ENCODE measurements at regions not wholly inside any gene's neighbourhood (a gene's known extent, or its start where the extent isn't known, plus 50 kb on each side); places are given as distances from the start of the nearest gene placed in this dataset.

GRCh38 chr15:88403351-88403791 lies 63.8 kb downstream of the MRPL46 start:
- DNase-seq (ENCODE audit: low read depth): no peak

GRCh38 chr15:88401996-88402656 lies 65.1 kb downstream of the MRPL46 start:
- no peak for DNase-seq (ENCODE audit: low read depth)

DNA sequence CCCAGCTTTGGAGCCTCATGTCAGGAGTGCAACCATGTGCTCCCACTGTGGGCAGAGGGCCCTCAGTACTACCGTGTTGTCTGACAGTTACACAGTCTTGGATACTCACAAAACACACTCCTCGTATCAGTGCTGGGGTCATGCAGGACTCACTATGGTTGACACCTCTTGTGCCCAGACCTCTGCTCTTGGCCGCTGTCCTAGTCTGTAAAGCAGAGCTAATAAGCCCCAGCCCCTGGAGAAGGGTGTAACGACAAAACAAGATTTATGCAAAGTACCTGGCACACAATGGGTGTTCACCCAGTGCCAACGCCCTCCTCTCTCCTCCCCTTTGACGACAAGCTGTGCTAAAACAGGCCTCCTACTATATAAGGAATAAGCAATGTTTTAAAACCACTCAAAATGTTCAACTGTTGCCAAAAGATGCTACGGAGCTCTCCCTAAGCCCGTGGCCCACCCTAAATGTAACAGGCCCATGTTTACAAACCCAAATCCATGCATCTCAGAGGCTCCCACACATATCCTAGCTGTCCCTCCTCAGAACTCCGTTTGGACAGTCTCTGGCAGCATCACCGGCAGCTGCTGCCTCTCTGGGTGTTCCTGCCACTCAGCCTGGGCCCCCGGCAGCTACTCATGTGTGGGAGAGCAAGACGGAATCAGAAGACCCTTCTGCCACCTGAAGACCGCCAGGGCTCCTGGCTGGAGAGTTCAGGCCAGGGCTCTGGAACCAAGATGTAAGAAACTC lies 65.8 kb downstream of the MRPL46 start:
- no peak for DNase-seq (ENCODE audit: low read depth)

DNA sequence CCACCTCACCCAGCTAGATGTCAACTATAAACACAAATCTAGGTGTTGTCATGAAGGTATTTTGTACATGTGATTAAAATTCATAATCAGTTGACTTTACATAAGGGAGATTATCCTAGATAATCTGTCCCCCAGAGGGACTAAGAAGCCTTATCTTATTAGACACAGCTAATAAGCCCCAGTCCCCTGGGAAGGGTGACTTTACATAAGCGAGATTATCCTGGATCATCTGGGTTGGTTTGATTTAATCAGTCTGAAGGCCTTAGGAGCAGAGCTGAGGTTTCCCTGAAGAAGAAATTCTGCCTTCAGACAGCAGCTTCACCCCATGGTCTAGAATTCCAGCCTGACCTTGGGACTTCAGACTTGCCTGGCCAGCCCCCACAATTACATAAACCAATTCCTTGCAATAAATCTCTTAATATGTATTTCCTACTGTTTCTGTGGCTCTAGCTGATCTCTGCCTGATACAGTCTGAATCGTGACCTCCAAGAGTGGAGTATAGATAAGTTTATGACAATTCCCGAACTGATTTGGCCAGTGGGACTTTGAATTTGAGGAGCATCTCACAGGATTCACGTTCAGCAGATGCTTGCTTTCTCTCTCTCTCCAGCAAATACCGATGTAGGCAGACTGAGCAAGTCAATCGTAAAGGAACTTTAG lies 66.5 kb downstream of the MRPL46 start:
- DNase-seq (ENCODE audit: low read depth): no peak

- DNase-seq (ENCODE audit: low read depth): no peak
Measured at GRCh38 chr15:88400084-88400483, 67.1 kb downstream of the MRPL46 start.

DNA sequence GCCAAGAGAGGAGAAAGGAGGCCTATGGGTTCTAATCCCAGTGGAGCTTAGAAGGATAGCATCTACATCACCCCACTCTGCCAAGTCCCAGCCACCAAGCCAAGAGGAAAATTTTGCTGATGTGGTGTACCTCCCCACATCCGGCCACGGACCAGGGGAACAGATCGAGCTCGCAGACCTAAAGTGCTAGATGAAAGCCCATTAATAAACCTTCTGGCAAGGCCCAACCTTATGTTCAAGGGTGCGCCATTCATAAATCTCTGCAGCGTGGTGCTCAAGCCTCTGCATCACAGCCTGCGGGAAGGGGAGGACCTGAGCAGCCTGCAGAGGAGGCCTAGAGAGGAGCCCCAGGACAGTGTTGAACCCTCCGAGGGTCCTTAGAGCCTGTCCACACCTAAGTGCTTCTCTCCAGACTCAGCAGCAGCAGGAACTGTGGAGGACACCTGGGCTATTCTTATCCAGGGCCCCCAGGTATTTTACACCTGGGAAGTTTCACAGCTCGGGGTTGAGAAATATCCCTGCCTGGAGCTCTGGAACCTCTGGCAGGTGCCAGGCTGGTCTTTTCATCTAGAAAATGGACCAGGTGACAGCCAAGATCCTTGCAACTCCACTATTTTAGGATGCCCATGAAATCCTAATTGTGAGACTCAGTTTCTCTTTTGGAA lies 68.0 kb downstream of the MRPL46 start:
- DNase-seq (ENCODE audit: low read depth): no peak

DNA sequence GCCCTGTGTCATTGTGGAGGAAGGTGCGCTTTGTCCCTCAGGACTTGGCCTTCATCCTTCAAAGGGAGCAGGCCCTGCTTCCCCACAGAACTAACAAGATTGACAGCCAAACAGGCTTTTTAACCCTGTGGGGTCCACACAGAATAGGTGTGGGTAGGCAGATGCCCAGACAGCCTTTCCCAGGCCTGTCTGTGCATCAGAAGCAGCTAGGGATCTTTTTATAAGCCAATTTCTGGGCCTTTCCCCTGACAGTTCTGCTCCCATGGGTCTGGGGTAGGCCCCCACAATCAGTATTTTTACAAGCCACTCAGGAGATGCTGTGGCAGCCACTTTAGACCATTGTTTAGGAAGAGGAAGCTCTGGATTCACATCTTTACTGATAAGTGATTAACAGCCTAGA lies 69.2 kb downstream of the MRPL46 start:
- DNase-seq (ENCODE audit: low read depth): no peak

DNA sequence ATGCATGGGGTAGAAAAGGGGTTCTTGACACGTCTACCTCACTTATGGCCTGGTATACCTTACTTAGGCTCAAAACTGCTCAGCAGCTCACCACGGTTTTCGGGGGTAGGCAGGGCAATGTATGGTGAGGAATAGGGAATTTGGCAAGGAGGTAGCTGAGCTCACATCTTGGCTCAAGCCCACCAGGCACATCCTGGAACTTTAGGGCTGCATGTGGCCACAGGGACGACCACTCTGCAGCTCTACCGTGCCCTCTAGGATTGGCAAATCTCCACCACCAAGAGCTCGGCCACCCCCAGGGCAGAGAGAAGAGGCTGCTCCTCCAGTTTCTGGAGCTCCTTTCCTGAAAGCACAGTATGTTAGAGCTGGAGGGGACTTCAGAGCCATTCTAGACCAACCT lies 69.7 kb downstream of the MRPL46 start:
- DNase-seq (ENCODE audit: low read depth): no peak

DNA sequence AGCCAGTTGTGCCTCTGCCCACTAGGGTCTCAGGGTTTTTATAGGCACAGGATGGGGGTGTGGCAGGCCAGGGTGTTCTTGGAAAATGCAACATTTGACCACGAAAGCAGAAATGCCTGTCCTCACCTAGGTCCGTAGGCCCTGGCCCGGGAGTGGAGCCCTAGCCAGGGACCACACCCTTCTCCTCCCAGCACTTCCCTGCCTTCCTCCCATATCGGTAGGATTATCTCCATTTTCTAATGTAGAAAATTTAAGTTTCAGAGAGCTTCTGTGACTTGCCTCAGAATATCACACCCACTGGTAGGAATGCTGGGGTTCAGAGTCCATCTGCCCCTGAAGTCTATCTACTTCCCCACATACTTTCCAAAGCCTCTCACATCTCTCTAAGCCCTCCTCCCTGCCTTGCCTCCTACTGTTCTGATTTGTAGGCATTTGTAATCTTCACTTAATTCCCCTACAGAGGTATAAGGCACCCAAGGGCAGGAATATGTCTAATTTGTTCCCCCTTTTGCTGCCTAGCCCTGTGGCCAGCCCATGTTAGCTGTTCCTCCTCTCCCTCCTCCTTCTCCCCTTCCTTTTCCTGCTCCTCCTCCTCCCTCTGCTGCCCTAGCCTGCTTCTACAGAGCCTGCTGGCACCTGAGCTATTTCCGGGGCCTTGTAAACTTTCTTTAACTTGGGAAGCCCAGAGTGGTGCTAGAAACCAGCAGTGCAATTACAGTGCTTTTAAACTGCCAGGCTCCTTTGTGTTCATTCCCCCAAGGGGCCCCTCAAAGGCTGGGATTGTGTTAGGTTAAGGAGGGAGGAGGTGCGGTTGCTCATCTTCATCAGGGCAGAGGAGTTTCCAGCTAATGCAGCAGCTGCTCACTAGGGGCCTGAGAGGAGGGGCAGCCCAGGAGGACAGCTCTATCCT lies 71.1 kb downstream of the MRPL46 start:
- no peak for DNase-seq (ENCODE audit: low read depth)

GRCh38 chr15:88395241-88395640 lies 71.9 kb downstream of the MRPL46 start:
- DNase-seq (ENCODE audit: low read depth): no peak

- no peak for DNase-seq (ENCODE audit: low read depth)
Measured at GRCh38 chr15:88394553-88395145, 72.5 kb downstream of the MRPL46 start.

- DNase-seq (ENCODE audit: low read depth): no peak
Measured at GRCh38 chr15:88393719-88394519, 73.3 kb downstream of the MRPL46 start.

- DNase-seq (ENCODE audit: low read depth): no peak
Measured at GRCh38 chr15:88391700-88392099, 75.5 kb downstream of the MRPL46 start.

- DNase-seq (ENCODE audit: low read depth): no peak
Measured at GRCh38 chr15:88391006-88391405, 76.2 kb downstream of the MRPL46 start.

- DNase-seq (ENCODE audit: low read depth): no peak
Measured at GRCh38 chr15:88390164-88390901, 76.9 kb downstream of the MRPL46 start.

GRCh38 chr15:88389120-88389519 lies 78.1 kb downstream of the MRPL46 start:
- DNase-seq (ENCODE audit: low read depth): no peak

GRCh38 chr15:88388686-88389085 lies 78.5 kb downstream of the MRPL46 start:
- no peak for DNase-seq (ENCODE audit: low read depth)

- no peak for DNase-seq (ENCODE audit: low read depth)
Measured at GRCh38 chr15:88385078-88385700, 82.0 kb downstream of the MRPL46 start.

GRCh38 chr15:88383354-88383753 lies 83.8 kb downstream of the MRPL46 start:
- DNase-seq (ENCODE audit: low read depth): no peak
